ENCODE measurements at regions not wholly inside any gene's neighbourhood (a gene's known extent, or its start where the extent isn't known, plus 50 kb on each side); places are given as distances from the start of the nearest gene placed in this dataset.
"Not testable (repeated sequence)": the region's sequence is repeated elsewhere in the genome, so short reads cannot be mapped to it uniquely, and the experiment has no call there.

DNA sequence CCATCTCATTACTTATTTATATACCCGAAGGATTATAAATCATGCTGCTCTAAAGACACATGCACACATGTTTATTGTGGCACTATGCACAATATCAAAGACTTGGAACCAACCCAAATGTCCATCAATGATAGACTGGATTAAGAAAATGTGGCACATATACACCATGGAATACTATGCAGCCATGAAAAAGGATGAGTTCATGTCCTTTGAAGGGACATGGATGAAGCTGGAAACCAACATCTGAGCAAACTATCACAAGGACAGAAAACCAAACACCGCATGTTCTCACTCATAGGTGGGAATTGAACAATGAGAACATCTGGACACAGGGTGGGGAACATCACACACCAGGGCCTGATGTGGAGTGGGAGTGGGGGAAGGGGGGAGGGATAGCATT is 645.0 kb upstream of the CDH10 start:
- TF ChIP-seq, protein P1, sequence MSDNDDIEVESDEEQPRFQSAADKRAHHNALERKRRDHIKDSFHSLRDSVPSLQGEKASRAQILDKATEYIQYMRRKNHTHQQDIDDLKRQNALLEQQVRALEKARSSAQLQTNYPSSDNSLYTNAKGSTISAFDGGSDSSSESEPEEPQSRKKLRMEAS (IDR thresholded peaks at IDR 0.05; ENCODE audit: low read depth) = not testable (repeated sequence)
- TF ChIP-seq, protein P2, sequence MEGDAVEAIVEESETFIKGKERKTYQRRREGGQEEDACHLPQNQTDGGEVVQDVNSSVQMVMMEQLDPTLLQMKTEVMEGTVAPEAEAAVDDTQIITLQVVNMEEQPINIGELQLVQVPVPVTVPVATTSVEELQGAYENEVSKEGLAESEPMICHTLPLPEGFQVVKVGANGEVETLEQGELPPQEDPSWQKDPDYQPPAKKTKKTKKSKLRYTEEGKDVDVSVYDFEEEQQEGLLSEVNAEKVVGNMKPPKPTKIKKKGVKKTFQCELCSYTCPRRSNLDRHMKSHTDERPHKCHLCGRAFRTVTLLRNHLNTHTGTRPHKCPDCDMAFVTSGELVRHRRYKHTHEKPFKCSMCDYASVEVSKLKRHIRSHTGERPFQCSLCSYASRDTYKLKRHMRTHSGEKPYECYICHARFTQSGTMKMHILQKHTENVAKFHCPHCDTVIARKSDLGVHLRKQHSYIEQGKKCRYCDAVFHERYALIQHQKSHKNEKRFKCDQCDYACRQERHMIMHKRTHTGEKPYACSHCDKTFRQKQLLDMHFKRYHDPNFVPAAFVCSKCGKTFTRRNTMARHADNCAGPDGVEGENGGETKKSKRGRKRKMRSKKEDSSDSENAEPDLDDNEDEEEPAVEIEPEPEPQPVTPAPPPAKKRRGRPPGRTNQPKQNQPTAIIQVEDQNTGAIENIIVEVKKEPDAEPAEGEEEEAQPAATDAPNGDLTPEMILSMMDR (IDR thresholded peaks at IDR 0.05) = not testable (repeated sequence)
- not testable (repeated sequence) for TF ChIP-seq EP300 (IDR thresholded peaks at IDR 0.05; ENCODE audit: borderline replicate concordance in 1 of 2, low read depth in 1 of 2, low read length in 1 of 2)

Measured in SK-N-SH (cell line).